ENCODE measurements at regions not wholly inside any gene's neighbourhood (a gene's known extent, or its start where the extent isn't known, plus 50 kb on each side); places are given as distances from the start of the nearest gene placed in this dataset.
A peak's percentile ranks its signal among the peaks of the same experiment; 100 is the strongest.

DNA sequence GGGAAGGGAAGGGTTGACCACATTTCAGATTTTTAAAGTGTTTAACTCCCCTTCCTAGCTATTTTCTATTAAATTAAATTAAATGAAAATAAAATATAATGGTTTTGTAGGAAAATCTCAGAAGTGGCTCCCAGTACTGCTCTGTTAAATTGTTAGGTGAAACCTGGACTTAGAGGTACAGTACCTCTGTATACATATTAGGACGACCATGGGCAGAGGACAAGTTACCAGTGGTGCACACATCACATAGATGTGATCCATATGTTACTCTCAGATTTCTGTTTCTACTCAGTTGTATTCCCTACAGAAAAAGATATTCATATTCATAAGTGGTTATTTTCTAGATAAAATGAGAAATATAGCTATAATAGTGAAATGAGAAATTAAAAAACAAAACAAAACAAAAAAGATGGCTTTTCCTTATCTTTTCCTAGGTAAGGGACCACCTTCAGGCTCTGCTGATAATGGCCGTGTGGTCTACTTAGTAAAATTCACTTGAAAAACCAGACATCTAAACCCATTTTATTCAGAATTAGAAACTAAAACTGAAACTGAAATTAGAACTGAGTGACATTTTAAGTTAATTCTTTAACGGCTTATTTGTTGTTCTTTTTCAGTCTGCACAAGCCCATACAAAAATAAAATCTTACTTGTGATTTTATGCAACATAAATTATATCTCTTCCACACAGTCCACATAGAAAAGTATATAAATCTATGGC is 832.5 kb upstream of the CHAC2 start:
- Histone ChIP-seq H3K27ac (peak overlapping the region; percentile 66 to 73), H3K4me2 (peak overlapping the region; percentile 56), H3K4me3 (no peak overlapping the region), H3K9me3 (no peaks in the 10 kb centered on the region), H3K4me1 (peaks cover 30% of the 10 kb centered on the region)
- ATAC-seq (no peak), DNase-seq (ENCODE audit: low read depth in 1 of 2, low spot score in 1 of 2) (no peak), FAIRE-seq (no peak)
- ChIA-PET CTCF (no interaction called here), POLR2A (no interaction called here)
- WGBS (ENCODE audit: missing lambda C conversion rate) = 35% methylated on average over 3 of the region's 3 CpGs
- TF ChIP-seq RCOR1 (IDR thresholded peaks at IDR 0.05; ENCODE audit: low read depth, low read length) = no peak
- TF ChIP-seq RAD21 (conservative IDR thresholded peaks at IDR 0.05 in 1 of 2, IDR thresholded peaks at IDR 0.05 in 1 of 2) = no peak
- TF ChIP-seq SREBF2 (IDR thresholded peaks at IDR 0.05) = no peak
- TF ChIP-seq, protein P1, sequence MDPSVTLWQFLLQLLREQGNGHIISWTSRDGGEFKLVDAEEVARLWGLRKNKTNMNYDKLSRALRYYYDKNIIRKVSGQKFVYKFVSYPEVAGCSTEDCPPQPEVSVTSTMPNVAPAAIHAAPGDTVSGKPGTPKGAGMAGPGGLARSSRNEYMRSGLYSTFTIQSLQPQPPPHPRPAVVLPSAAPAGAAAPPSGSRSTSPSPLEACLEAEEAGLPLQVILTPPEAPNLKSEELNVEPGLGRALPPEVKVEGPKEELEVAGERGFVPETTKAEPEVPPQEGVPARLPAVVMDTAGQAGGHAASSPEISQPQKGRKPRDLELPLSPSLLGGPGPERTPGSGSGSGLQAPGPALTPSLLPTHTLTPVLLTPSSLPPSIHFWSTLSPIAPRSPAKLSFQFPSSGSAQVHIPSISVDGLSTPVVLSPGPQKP (IDR thresholded peaks at IDR 0.05; ENCODE audit: low read depth, low read length) = no peak
- no peak for TF ChIP-seq MYC (IDR thresholded peaks at IDR 0.05; ENCODE audit: borderline replicate concordance, low read length)
- no peak for TF ChIP-seq FOSL2 (IDR thresholded peaks at IDR 0.05)
- no peak for TF ChIP-seq FOSL2 (CRISPR knock-in tag; IDR thresholded peaks at IDR 0.05)
- no peak for TF ChIP-seq HEYL (CRISPR knock-in tag; IDR thresholded peaks at IDR 0.05)
- no peak for TF ChIP-seq POLR2AphosphoS2 (conservative IDR thresholded peaks at IDR 0.05; ENCODE audit: low read length)
- TF ChIP-seq HOXB5 (CRISPR knock-in tag; IDR thresholded peaks at IDR 0.05) = no peak
- TF ChIP-seq CHD4 (IDR thresholded peaks at IDR 0.05; ENCODE audit: borderline replicate concordance) = no peak

DNA sequence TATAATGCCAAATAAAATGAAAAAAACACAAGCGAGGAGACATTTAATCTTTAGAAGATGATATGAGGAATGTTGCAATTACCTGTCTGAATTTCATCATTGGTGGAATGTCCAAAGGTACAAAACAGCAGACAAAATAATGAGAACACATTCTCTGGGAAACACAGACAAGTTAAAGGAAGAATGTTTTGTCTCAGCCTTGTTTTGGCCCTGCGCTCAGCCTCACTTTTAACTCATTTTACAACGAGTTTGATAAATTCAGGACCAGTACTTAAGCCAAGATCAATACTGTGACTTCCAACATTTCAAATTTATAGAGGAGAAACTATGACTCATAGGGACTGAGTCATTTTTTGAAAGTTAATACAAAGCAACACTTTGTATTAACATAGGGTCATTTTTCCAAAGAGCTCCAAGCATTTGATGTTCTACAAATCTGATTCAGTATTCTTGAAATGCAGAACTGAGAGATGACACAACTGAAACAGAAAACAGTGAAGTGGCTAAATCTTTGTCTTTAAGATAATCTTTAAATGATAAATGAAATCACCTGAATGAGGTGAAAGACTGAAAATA is 833.2 kb upstream of the CHAC2 start:
- H3K27ac ChIP-seq = peak overlapping the region; percentile 66 to 73
- TF ChIP-seq HOXB5 (CRISPR knock-in tag; IDR thresholded peaks at IDR 0.05) (no peak), GATA3 (IDR thresholded peaks at IDR 0.05; ENCODE audit: borderline replicate concordance) (peak; percentile 13; the same call in 1 of the 2 replicates), RAD21 (conservative IDR thresholded peaks at IDR 0.05 in 1 of 2, IDR thresholded peaks at IDR 0.05 in 1 of 2) (peak in 1 of 2 experiments; percentile 31; a peak in 2 of 5 replicates), CHD2 (IDR thresholded peaks at IDR 0.05; ENCODE audit: low read length, partially characterized antibody) (no peak), SMC3 (IDR thresholded peaks at IDR 0.05) (peak; percentile 27; the same call in 1 of the 3 replicates), NR3C1 (IDR thresholded peaks at IDR 0.05) (no peak), RARB (CRISPR knock-in tag; IDR thresholded peaks at IDR 0.05) (no peak), CEBPB (IDR thresholded peaks at IDR 0.05) (peak; percentile 88 to 90), FOSL2 (IDR thresholded peaks at IDR 0.05) (peak; percentile 89), FOSL2 (CRISPR knock-in tag; IDR thresholded peaks at IDR 0.05) (peak; percentile 84), POLR2A (IDR thresholded peaks at IDR 0.05; ENCODE audit: low read length) (no peak), RFX5 (IDR thresholded peaks at IDR 0.05) (no peak), CHD4 (IDR thresholded peaks at IDR 0.05; ENCODE audit: borderline replicate concordance) (no peak), JUN (IDR thresholded peaks at IDR 0.05) (peak in 1 of 2 experiments; percentile 55; a peak in 1 of 5 replicates), JUNB (IDR thresholded peaks at IDR 0.05) (peak; percentile 94), MAZ (IDR thresholded peaks at IDR 0.05; ENCODE audit: borderline replicate concordance, low read depth, low read length) (no peak)
- TF ChIP-seq, protein P2, sequence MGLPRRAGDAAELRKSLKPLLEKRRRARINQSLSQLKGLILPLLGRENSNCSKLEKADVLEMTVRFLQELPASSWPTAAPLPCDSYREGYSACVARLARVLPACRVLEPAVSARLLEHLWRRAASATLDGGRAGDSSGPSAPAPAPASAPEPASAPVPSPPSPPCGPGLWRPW (IDR thresholded peaks at IDR 0.05) = peak; percentile 49
- TF ChIP-seq, protein P3, sequence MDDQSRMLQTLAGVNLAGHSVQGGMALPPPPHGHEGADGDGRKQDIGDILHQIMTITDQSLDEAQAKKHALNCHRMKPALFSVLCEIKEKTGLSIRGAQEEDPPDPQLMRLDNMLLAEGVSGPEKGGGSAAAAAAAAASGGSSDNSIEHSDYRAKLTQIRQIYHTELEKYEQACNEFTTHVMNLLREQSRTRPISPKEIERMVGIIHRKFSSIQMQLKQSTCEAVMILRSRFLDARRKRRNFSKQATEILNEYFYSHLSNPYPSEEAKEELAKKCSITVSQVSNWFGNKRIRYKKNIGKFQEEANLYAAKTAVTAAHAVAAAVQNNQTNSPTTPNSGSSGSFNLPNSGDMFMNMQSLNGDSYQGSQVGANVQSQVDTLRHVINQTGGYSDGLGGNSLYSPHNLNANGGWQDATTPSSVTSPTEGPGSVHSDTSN (IDR thresholded peaks at IDR 0.05) = no peak
- TF ChIP-seq, protein P1 (IDR thresholded peaks at IDR 0.05; ENCODE audit: low read depth, low read length) = no peak
- TF ChIP-seq, protein P4, sequence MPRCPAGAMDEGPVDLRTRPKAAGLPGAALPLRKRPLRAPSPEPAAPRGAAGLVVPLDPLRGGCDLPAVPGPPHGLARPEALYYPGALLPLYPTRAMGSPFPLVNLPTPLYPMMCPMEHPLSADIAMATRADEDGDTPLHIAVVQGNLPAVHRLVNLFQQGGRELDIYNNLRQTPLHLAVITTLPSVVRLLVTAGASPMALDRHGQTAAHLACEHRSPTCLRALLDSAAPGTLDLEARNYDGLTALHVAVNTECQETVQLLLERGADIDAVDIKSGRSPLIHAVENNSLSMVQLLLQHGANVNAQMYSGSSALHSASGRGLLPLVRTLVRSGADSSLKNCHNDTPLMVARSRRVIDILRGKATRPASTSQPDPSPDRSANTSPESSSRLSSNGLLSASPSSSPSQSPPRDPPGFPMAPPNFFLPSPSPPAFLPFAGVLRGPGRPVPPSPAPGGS (IDR thresholded peaks at IDR 0.05) = no peak
- TF ChIP-seq, protein P5, sequence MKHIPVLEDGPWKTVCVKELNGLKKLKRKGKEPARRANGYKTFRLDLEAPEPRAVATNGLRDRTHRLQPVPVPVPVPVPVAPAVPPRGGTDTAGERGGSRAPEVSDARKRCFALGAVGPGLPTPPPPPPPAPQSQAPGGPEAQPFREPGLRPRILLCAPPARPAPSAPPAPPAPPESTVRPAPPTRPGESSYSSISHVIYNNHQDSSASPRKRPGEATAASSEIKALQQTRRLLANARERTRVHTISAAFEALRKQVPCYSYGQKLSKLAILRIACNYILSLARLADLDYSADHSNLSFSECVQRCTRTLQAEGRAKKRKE (CRISPR knock-in tag; IDR thresholded peaks at IDR 0.05; ENCODE audit: low read depth) = no peak
- TF ChIP-seq, protein P6, sequence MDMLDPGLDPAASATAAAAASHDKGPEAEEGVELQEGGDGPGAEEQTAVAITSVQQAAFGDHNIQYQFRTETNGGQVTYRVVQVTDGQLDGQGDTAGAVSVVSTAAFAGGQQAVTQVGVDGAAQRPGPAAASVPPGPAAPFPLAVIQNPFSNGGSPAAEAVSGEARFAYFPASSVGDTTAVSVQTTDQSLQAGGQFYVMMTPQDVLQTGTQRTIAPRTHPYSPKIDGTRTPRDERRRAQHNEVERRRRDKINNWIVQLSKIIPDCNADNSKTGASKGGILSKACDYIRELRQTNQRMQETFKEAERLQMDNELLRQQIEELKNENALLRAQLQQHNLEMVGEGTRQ (IDR thresholded peaks at IDR 0.05) = no peak
- TF ChIP-seq, protein P7, sequence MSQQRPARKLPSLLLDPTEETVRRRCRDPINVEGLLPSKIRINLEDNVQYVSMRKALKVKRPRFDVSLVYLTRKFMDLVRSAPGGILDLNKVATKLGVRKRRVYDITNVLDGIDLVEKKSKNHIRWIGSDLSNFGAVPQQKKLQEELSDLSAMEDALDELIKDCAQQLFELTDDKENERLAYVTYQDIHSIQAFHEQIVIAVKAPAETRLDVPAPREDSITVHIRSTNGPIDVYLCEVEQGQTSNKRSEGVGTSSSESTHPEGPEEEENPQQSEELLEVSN (IDR thresholded peaks at IDR 0.05; ENCODE audit: borderline replicate concordance, low read depth) = no peak
- DNase-seq (ENCODE audit: low read depth in 1 of 2, low spot score in 1 of 2) = peak in 1 of 2 experiments; percentile 37
- H3K4me2 ChIP-seq = peak overlapping the region; percentile 56
- 7% methylated on average over 3 of the region's 3 CpGs for WGBS (ENCODE audit: missing lambda C conversion rate)
- peak; percentile 46 for FAIRE-seq
- H3K4me1 ChIP-seq = peaks cover 30% of the 10 kb centered on the region
- ATAC-seq = peak; percentile 34 to 66; a peak in 3 of 6 replicates
- no peak overlapping the region for H3K4me3 ChIP-seq
- ChIA-PET POLR2A (no interaction called here), CTCF (no interaction called here)
- H3K9me3 ChIP-seq = peaks cover 2% of the 10 kb centered on the region; the same call in 1 of the 3 replicates

Measured in A549 (cell line).